Neuron (in vitro differentiated cells): ENCODE measurements at regions not wholly inside any gene's neighbourhood (a gene's known extent, or its start where the extent isn't known, plus 50 kb on each side); places are given as distances from the start of the nearest gene placed in this dataset.
"Not testable (repeated sequence)": the region's sequence is repeated elsewhere in the genome, so short reads cannot be mapped to it uniquely, and the experiment has no call there.

Experiments
- H2AFZ ChIP-seq: one replicate; pipeline ENCODE4 v1.6.1; 2013; ENCODE audit warnings: low read depth, mild to moderate bottlenecking, inconsistent platforms, low read length, moderate library complexity
- H3K27me3 ChIP-seq: one replicate; pipeline ENCODE4 v1.6.1; 2013; ENCODE audit warnings: low read length; ENCODE audit not compliant: insufficient read depth
- H3K36me3 ChIP-seq: one replicate; pipeline ENCODE4 v1.6.1; 2013; ENCODE audit warnings: low read length; ENCODE audit not compliant: insufficient read depth
- H3K4me1 ChIP-seq: one replicate; pipeline ENCODE4 v1.6.1; 2013; ENCODE audit warnings: low read length; ENCODE audit not compliant: insufficient read depth
- H3K4me3 ChIP-seq: 2 replicates; pipeline ENCODE4 v1.5.1; 2013; ENCODE audit warnings: mild to moderate bottlenecking, low read length, moderate library complexity
- H3K9me3 ChIP-seq: one replicate; pipeline ENCODE4 v1.6.1; 2013; ENCODE audit warnings: low read length

- peaks cover 7% of the 10 kb centered on the region for H3K4me1 ChIP-seq
- no peaks in the 10 kb centered on the region for H3K27me3 ChIP-seq
- no peaks in the 10 kb centered on the region for H3K9me3 ChIP-seq
- no peak overlapping the region for H2AFZ ChIP-seq
- no peaks in the 10 kb centered on the region for H3K36me3 ChIP-seq
- no peak overlapping the region for H3K4me3 ChIP-seq
Measured at GRCh38 chr3:73148682-73149081, 87.2 kb downstream of the EBLN2 start.

GRCh38 chr3:73150369-73151130, 89.1 kb downstream of the EBLN2 start:
- no peak overlapping the region for H3K4me3 ChIP-seq
- no peaks in the 10 kb centered on the region for H3K4me1 ChIP-seq
- H2AFZ ChIP-seq, result no peak overlapping the region
- H3K9me3 ChIP-seq, result no peaks in the 10 kb centered on the region
- H3K36me3 ChIP-seq, result no peaks in the 10 kb centered on the region
- no peaks in the 10 kb centered on the region for H3K27me3 ChIP-seq

- H3K4me1 ChIP-seq, H3K9me3 ChIP-seq, H3K36me3 ChIP-seq, H3K4me3 ChIP-seq, H3K27me3 ChIP-seq, H2AFZ ChIP-seq: not testable (repeated sequence)
Measured at GRCh38 chr3:73152571-73152970, 91.1 kb downstream of the EBLN2 start.

DNA sequence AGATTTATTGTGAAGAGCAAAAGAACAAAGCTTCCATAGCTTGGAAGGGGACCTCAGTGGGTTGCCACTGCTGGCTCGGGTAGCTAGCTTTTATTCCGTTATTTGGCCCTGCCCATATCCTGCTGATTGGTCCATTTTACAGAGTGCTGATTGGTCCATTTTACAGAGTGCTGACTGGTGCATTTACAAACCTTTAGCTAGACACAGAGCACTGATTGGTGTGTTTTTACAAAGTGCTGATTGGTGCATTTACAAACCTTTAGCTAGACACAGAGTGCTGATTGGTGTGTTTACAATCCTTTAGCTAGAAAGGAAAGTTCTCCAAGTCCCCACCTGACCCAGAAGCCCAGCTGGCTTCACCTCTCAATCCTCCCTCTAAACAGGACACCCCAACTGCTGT, 91.6 kb downstream of the EBLN2 start:
- H3K4me1 ChIP-seq, H3K9me3 ChIP-seq, H3K36me3 ChIP-seq, H2AFZ ChIP-seq, H3K4me3 ChIP-seq, H3K27me3 ChIP-seq: not testable (repeated sequence)

DNA sequence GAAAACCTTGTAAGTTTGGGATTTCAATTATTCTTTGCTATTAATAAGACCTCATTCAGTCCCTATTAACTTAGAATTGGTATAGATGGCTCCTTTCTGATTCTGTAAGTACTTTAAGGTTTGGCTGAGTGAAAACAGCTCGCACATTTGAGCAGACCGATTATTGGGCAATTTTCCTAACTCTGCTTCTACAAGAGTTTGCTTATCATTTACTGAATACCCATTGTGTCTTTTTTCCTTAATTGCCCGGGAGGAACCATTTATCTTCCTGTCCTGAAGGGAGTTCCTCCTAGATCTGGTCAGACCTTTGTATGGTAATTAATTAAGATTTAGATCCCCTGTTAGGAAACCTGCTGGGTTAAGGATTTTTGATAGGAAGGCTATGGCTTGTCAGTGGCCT, 92.8 kb downstream of the EBLN2 start:
- not testable (repeated sequence) for H2AFZ ChIP-seq, H3K4me1 ChIP-seq, H3K36me3 ChIP-seq, H3K4me3 ChIP-seq, H3K9me3 ChIP-seq, H3K27me3 ChIP-seq

- H3K4me3 ChIP-seq, H2AFZ ChIP-seq, H3K36me3 ChIP-seq, H3K9me3 ChIP-seq, H3K4me1 ChIP-seq, H3K27me3 ChIP-seq: not testable (repeated sequence)
Measured at GRCh38 chr3:73155441-73155840, 94.0 kb downstream of the EBLN2 start.

DNA sequence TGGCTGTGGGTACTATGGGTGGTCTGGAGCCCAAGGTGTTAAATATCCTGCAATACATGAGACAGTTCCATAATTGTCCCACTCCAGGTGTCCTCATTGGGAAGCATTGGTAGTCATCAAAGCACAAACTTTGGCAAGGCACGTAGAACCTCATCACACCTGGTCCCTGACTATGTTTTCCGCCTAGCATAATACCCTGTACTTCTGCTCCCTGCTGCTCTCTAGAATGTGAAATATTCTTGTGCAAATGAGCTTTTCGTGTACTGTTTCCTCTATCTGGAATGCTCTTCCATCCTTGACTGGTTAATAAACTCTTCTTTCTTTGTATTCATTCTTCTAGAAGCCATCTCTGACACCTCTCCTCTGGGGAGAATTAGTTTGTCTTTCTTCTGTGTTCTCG, 103.2 kb downstream of the EBLN2 start:
- Histone ChIP-seq H3K27me3 (no peaks in the 10 kb centered on the region), H2AFZ (no peak overlapping the region), H3K36me3 (no peaks in the 10 kb centered on the region), H3K4me3 (no peak overlapping the region), H3K9me3 (no peaks in the 10 kb centered on the region), H3K4me1 (no peaks in the 10 kb centered on the region)

DNA sequence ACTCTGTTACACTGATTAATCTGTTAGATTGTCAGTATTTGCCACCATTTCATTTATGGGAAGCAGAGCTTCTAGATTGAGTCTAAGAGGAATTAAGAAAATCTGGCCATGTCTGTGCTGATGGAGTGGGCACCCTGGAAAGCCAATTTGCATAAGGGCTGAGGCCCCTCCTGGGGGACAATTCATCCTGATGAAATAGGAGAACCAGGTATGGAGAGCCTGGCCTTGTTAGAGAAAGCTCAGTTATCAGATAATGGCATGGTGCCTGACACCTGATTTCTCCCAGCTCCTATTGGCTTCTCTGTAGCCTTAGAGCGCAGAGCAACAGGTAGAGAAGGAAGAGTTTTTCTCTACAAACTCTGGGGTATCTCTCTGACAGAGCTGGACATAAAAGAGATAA, 114.2 kb downstream of the EBLN2 start:
- H3K9me3 ChIP-seq, result no peaks in the 10 kb centered on the region
- H3K27me3 ChIP-seq, result no peaks in the 10 kb centered on the region
- no peak overlapping the region for H3K4me3 ChIP-seq
- H2AFZ ChIP-seq, result no peak overlapping the region
- H3K4me1 ChIP-seq, result no peaks in the 10 kb centered on the region
- H3K36me3 ChIP-seq, result no peaks in the 10 kb centered on the region

GRCh38 chr3:73176941-73177340, 115.5 kb downstream of the EBLN2 start:
- Histone ChIP-seq H2AFZ (no peak overlapping the region), H3K9me3 (no peaks in the 10 kb centered on the region), H3K4me3 (no peak overlapping the region), H3K36me3 (no peaks in the 10 kb centered on the region), H3K4me1 (no peaks in the 10 kb centered on the region), H3K27me3 (no peaks in the 10 kb centered on the region)

GRCh38 chr3:73177827-73178226, 116.4 kb downstream of the EBLN2 start:
- Histone ChIP-seq H3K27me3 (no peaks in the 10 kb centered on the region), H2AFZ (no peak overlapping the region), H3K9me3 (no peaks in the 10 kb centered on the region), H3K4me1 (no peaks in the 10 kb centered on the region), H3K36me3 (no peaks in the 10 kb centered on the region), H3K4me3 (no peak overlapping the region)

GRCh38 chr3:73179601-73180000, 118.1 kb downstream of the EBLN2 start:
- H3K9me3 ChIP-seq, result no peaks in the 10 kb centered on the region
- H3K4me1 ChIP-seq, result no peaks in the 10 kb centered on the region
- no peaks in the 10 kb centered on the region for H3K36me3 ChIP-seq
- no peak overlapping the region for H3K4me3 ChIP-seq
- H2AFZ ChIP-seq, result no peak overlapping the region
- H3K27me3 ChIP-seq, result no peaks in the 10 kb centered on the region

- H3K36me3 ChIP-seq, result no peaks in the 10 kb centered on the region
- H3K4me1 ChIP-seq, result no peaks in the 10 kb centered on the region
- no peak overlapping the region for H3K4me3 ChIP-seq
- no peaks in the 10 kb centered on the region for H3K9me3 ChIP-seq
- peaks cover 3% of the 10 kb centered on the region for H3K27me3 ChIP-seq
- no peak overlapping the region for H2AFZ ChIP-seq
Measured at GRCh38 chr3:73186741-73187140, 125.3 kb downstream of the EBLN2 start.

- Histone ChIP-seq H3K36me3 (no peaks in the 10 kb centered on the region), H3K9me3 (no peaks in the 10 kb centered on the region), H3K4me1 (no peaks in the 10 kb centered on the region), H3K27me3 (peaks cover 3% of the 10 kb centered on the region), H2AFZ (no peak overlapping the region), H3K4me3 (no peak overlapping the region)
Measured at GRCh38 chr3:73187328-73187727, 125.9 kb downstream of the EBLN2 start.

DNA sequence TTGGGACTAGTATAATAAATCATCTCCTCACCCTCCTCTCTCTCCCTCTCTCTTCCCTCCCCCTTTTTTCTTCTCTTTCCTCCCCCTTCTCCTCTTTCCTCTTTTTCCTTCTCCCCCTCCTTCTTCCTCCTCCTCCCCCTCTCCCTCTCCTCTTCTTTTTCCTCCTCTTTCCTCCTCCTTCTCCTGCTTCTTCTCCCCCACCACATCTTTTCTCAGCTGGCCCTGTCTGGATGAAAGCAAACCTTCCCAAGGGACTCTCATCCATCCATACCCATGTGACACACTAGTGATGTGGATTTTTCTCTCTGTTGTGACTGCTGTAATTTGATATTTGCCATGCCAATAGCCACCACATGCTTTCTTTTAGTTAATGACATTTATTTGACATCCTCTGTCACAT, 127.2 kb downstream of the EBLN2 start:
- Histone ChIP-seq H3K36me3 (no peaks in the 10 kb centered on the region), H3K4me1 (no peaks in the 10 kb centered on the region), H3K27me3 (peaks cover 3% of the 10 kb centered on the region), H2AFZ (no peak overlapping the region), H3K9me3 (no peaks in the 10 kb centered on the region), H3K4me3 (no peak overlapping the region)
